HG03439 (cell line): ENCODE measurements at regions not wholly inside any gene's neighbourhood (a gene's known extent, or its start where the extent isn't known, plus 50 kb on each side); places are given as distances from the start of the nearest gene placed in this dataset.

Experiments used
- ATAC-seq: cut with Tn5 transposase; IDR thresholded peaks from one replicate; pipeline ENCODE4 v1.9.1; 2021; ENCODE audit warnings: mild to moderate bottlenecking, moderate library complexity; ENCODE audit not compliant: unreplicated experiment

DNA sequence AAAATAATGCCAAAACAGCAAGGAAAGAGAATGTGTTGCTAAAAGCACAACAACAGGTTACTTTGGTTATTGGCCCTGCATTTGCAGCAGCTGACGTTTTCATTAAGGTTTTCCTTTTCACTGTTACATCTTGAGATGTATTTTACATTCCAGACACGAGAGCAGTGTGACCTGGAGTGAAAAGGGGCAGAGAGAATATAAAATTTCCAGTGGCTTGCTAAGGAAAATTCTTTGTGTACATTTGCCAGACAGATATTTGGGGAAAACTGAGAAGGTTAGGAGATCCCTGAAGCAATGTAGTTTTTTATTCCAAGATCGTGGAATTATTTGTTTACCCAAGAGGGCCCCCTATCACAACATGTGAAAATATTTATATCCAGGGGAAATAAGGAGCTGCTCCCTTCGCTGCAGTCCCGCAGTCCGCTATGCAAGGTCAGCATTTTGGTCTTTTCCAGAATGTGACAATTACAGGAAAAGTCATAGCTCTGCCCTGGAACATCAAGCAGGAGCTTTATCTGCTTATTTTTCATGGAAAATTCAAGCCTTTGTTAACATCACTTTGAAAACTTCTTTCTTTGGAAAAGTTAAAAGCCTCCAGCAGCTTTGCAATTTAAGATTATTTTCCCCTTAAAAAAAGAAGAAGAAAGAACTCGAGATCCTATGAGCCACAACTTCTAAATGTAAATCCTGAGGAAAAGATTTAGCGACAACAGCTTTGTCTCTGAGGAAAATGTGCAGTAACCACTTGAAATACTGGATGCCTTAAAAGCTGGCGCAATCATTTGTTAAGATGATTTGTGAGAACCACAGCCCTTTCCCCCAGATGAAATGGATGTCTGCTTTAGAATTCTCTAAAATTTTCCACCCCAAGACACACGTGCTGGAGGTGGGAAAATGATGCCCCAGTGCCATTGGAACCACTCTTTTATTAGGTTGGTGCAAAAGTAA is 256.4 kb upstream of the TPM1 start:
- ATAC-seq = no peak

GRCh38 chr15:62787401-62787800 is 255.1 kb upstream of the TPM1 start:
- ATAC-seq = no peak

DNA sequence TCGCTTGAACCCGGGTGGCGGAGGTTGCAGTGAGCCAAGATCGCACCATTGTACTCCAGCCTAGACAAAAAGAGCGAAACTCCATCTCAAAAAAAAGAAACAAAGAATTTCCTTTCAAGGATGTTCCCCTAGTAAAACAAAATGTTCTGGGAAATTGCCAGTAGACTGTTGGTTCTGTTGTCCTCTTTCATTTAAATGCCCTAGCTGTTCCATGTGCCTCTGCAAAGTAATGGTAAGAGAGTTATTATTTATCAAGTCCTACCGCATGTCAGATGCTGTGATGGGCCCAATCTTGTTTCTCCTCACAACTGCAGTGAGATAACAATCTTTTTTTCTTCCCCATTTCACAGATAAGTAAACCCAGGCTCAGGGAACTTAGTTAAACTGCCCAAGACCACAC is 254.3 kb upstream of the TPM1 start:
- ATAC-seq = no peak

- ATAC-seq = no peak
These were observed 252.0 kb upstream of the TPM1 start for GRCh38 chr15:62790546-62790945.

GRCh38 chr15:62791694-62792093 is 250.9 kb upstream of the TPM1 start:
- ATAC-seq = no peak

DNA sequence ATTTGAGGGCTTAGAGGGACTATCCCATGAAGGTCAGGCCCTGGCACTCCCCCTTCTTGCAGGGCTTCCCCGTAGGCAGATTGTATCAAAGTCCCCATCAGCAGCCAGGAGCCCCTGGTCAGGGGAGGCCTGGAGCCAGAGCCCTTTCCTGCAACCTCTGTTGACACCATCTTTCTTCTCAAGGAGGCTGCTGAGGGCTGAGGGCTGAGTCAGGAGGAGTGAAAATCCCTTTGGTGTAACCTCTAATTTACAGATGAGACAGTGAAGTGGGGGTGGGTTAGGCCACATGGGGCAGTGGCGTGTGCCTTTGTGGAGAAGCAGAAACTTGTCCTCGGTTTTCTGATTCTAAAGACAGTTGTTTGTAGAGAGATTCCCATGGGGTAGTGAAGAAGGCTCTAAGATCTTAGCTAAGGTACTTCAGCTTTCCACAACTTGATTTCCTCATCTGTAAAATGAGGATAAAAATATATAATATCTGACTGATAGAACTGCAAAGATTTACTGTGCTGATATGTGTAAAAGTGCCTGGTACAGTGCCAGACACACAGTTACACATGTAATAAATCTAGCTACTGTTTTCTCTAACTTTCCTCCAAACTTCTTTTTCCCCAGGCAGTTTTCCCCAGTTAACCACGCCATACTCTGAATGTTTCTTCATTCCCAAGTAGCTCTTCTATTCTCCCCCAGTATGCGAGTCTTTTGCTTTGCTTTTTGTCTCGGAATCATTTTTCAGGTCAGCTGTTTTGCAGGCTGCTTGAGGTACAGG is 249.4 kb upstream of the TPM1 start:
- ATAC-seq = no peak

- ATAC-seq = no peak
These were observed 248.8 kb upstream of the TPM1 start for GRCh38 chr15:62793752-62794144.

- no peak for ATAC-seq
These were observed 247.4 kb upstream of the TPM1 start for GRCh38 chr15:62795171-62795570.

DNA sequence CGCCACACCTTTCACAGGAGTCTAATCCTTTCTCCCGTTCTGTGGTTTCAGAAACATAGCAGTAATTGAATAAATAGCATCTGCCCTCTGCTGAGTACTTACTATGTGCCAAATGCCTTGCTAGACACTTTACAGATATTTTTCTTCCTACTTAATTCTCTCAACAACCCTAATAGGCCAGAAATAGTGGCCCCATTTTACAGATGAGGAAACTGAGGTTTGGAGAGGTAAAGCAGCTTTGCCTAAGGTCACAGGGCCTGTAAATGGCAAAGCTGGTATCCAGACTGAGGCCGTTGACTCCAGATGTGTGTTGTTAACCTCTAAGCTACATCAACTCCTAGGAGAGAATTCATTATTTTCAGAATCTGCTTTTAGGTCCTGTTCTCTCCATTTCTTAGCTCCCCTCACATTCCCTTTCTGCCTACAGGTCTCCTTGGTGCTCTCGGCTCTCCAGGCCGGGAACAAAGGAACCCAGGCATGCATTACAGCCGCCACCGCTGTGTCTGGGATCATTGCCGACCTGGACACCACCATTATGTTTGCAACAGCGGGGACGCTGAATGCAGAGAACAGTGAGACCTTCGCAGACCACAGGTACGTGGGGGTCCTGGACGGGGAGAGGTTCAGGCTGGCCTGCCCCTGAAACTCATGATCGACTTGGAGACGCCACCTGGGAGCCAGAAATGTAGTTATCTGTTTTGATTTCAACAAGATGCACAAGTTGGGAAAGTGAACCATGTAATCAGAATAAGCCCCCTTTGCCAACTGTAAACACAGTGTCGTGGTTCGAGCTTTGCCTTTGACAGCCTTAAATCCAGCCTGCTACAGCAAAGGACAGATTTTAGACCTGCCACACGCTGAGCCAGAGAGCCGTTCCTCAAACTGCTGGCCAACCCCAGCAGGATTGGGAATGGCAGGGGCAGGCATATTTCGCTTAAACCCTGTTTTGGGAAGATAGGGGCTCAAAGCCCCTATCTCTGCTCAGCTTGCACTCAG is 246.5 kb upstream of the TPM1 start:
- no peak for ATAC-seq

- no peak for ATAC-seq
These were observed 245.4 kb upstream of the TPM1 start for GRCh38 chr15:62797171-62797570.

DNA sequence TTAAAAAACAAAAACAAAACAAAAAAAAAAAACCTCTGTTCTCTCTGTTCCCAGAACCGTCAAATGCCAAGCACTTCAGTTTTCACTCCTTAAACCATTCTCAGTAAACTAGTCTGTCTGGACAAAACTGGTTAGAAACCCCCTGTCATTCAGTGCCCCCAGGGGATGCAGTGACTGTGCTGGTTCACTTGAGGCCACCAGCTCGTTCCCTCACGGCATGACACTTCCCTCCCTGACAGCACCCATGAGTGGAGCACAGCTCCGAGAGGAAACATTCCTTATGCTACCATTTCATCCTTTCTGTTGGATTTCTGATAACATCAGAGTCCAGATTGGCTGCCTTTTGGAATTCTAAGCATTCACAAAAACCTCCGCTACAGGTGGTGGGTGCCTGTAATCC is 244.0 kb upstream of the TPM1 start:
- no peak for ATAC-seq

DNA sequence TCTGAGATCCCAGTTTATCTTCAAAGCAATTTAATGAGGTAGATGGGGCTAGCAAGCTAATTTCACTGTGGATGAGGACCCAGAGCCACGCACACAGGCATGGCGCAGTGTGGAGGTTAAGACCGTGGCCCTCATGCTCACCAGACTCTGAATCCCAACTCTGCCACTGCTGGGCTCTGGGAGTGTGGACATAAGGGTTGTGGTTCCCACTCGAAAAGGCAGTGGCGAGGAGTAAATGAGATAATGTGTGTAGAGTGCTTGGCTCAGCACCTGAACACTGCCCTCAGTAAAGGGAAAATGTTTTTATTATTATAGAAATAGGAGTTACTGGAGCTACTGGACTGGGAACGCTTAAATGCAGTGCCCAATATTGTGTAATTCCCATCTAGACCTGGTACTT is 243.5 kb upstream of the TPM1 start:
- ATAC-seq = no peak

- no peak for ATAC-seq
These were observed 242.6 kb upstream of the TPM1 start for GRCh38 chr15:62799919-62800318.

- ATAC-seq = no peak
These were observed 239.9 kb upstream of the TPM1 start for GRCh38 chr15:62802612-62803011.

DNA sequence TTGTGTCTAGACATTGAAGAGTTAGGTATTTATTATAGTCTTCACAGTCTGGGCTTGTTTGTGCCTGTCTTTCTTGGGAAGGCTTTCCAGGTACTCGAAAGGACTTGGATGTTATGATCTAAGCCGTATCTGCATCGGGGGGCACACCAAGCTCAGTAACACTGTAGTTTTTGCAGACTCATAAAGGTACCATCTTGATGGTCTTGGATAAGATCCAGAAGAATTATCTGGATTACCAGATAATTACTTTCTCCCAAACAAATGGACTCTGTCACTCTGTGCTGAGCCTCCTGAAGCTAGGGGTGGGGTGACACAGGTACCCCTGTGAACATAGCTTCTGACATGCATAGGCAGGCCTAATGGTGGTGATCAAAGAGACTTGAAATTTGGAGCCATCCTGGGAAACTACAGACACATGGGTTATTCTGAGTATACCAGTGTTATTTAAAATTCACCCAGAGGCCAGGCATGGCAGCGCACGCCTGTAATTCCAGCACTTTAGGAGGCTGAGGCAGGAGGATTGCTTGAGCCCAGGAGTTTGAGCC is 238.6 kb upstream of the TPM1 start:
- no peak for ATAC-seq

GRCh38 chr15:62805502-62805901 is 237.0 kb upstream of the TPM1 start:
- no peak for ATAC-seq

- no peak for ATAC-seq
These were observed 234.9 kb upstream of the TPM1 start for GRCh38 chr15:62807539-62808130.

DNA sequence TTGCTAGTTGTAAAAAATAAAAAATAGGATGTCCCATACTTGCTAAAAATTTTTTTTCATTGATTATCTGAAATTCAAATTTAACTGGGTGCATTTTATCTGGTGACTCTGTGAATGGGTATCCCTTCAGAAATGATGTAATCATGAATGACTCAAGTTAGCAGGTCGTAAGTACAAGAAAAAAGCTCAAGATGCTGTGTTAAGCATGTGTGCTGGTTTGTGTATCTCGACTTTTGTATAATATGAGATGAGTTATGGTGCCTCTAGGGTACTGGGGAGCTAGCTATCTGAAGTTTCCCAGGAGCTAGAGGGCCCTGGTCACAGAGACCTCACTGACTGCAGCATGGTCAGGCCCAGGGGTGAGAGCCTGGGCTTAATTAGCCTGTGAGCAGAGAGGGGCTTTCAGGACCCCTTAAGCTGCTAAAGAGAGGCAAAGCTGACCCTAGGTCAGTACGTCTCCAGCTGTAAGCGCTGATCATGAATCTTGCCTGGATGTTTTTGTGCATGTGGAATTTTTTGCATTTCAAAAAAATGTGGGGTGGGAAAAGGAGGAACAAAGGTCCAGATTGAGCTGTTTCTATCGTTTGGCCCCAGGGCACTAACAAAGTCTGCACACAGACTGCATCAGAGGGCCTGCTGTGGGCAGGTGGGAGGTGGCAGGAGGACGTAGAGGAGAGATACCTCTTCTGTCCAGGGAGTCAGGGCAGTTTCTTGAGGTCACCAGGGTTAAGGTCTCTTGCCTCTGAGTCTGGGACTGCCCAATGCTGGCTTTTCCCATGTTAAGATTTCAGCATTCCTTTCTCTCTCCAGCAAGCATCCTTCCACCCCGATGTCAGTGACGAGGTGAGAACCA is 233.2 kb upstream of the TPM1 start:
- ATAC-seq = no peak

DNA sequence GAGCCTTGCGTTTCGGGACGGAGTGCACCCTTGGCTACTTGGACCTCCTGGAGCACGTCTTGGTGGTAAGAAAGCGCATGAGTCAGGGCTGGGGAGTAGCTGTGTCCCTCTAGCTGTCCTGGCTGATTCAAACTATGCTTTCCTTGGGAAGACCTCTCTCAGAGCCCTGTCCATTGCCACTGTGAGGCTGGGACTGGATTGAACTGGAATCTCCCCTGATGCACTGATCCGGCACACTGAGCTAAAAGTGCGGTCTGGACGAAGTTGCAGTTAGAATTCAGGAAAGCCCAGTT is 232.6 kb upstream of the TPM1 start:
- ATAC-seq = no peak

- ATAC-seq = no peak
These were observed 230.1 kb upstream of the TPM1 start for GRCh38 chr15:62812515-62812835.
